Upper lobe of left lung (tissue), 4 donors: ENCODE measurements at regions not wholly inside any gene's neighbourhood (a gene's known extent, or its start where the extent isn't known, plus 50 kb on each side); places are given as distances from the start of the nearest gene placed in this dataset.

Source experiments
- POLR2A ChIP-seq, 4 donors: fragments of 450-650 bp; IDR thresholded peaks; one replicate each; pipeline ENCODE4 v1.5.1; 2016 to 2017; ENCODE audit warnings: antibody characterized with exemption in 4 of 4, mild to moderate bottlenecking in 2 of 4
- POLR2AphosphoS5 ChIP-seq, 2 donors: sonication (generic); formaldehyde crosslinking; IDR thresholded peaks; one replicate each; pipeline ENCODE4 v1.5.1; 2017; ENCODE audit warnings: antibody characterized with exemption in 2 of 2
- TF ChIP-seq, protein P1 (sequence below), 6 experiments: fragments of 450-650 bp in 4 of 6; fragments of 200-600 bp in 2 of 6; sonication (generic) in 2 of 6; IDR thresholded peaks; one replicate each; pipeline ENCODE4 v1.5.1; 2016 to 2019; ENCODE audit warnings: antibody characterized with exemption in 6 of 6

DNA sequence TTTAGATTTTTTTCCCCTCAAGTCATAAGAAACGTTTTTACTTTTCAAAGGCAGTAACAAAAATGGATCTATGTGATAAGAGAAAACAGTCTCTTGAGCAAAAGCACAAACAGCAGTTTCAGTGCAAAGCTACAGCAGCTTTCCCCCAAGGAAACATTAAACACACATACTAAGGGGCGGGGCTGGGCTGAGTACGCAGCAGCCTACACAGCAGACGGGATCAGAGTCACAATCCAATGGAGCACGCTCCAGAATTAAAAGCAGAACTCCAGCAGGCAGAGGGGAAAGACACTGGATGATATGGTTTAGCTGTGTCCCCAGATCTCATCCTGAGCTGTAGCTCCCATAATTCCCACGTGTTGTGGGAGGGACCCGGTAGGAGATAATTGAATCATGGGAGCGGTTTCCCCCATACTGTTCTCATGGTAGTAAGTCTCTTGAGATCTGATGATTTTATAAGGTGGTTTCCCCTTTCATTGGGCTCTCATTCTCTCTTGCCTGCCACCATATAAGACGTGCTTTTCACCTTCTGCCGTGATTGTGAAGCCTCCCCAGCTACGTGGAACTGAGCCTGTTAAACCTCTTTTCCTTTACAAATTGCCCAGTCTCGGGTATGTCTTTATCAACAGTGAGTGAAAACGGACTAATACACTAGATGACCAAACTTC lies 116.2 kb upstream of the SLCO3A1 start:
- TF ChIP-seq, protein P1, sequence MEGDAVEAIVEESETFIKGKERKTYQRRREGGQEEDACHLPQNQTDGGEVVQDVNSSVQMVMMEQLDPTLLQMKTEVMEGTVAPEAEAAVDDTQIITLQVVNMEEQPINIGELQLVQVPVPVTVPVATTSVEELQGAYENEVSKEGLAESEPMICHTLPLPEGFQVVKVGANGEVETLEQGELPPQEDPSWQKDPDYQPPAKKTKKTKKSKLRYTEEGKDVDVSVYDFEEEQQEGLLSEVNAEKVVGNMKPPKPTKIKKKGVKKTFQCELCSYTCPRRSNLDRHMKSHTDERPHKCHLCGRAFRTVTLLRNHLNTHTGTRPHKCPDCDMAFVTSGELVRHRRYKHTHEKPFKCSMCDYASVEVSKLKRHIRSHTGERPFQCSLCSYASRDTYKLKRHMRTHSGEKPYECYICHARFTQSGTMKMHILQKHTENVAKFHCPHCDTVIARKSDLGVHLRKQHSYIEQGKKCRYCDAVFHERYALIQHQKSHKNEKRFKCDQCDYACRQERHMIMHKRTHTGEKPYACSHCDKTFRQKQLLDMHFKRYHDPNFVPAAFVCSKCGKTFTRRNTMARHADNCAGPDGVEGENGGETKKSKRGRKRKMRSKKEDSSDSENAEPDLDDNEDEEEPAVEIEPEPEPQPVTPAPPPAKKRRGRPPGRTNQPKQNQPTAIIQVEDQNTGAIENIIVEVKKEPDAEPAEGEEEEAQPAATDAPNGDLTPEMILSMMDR (IDR thresholded peaks at IDR 0.05), result no peak
- TF ChIP-seq POLR2AphosphoS5 (IDR thresholded peaks at IDR 0.05), result no peak
- no peak for TF ChIP-seq POLR2A (IDR thresholded peaks at IDR 0.05)
